HG02678 (cell line): ENCODE measurements at regions not wholly inside any gene's neighbourhood (a gene's known extent, or its start where the extent isn't known, plus 50 kb on each side); places are given as distances from the start of the nearest gene placed in this dataset.
"Not testable (repeated sequence)": the region's sequence is repeated elsewhere in the genome, so short reads cannot be mapped to it uniquely, and the experiment has no call there.

Experiments used
- ATAC-seq: cut with Tn5 transposase; IDR thresholded peaks from one replicate; pipeline ENCODE4 v1.9.1; 2021; ENCODE audit warnings: mild to moderate bottlenecking, moderate library complexity; ENCODE audit not compliant: unreplicated experiment

GRCh38 chr7:81887098-81888090 lies 117.5 kb upstream of the HGF start:
- peak; percentile 48 for ATAC-seq

GRCh38 chr7:81886211-81886764 lies 116.4 kb upstream of the HGF start:
- no peak for ATAC-seq

- ATAC-seq: no peak
Observed at GRCh38 chr7:81884817-81885216, 115.0 kb upstream of the HGF start.

- ATAC-seq: no peak
Observed at GRCh38 chr7:81883801-81884393, 114.0 kb upstream of the HGF start.

GRCh38 chr7:81882086-81882485 lies 112.2 kb upstream of the HGF start:
- ATAC-seq: no peak

- no peak for ATAC-seq
Observed at GRCh38 chr7:81877890-81878289, 108.0 kb upstream of the HGF start.

GRCh38 chr7:81873559-81873958 lies 103.7 kb upstream of the HGF start:
- ATAC-seq: no peak

- no peak for ATAC-seq
Observed at GRCh38 chr7:81871606-81872265, 101.9 kb upstream of the HGF start.

- ATAC-seq: no peak
Observed at GRCh38 chr7:81870608-81871007, 100.8 kb upstream of the HGF start.

- no peak for ATAC-seq
Observed at GRCh38 chr7:81869670-81870069, 99.8 kb upstream of the HGF start.

- no peak for ATAC-seq
Observed at GRCh38 chr7:81865754-81866153, 95.9 kb upstream of the HGF start.

GRCh38 chr7:81859433-81859832 lies 89.6 kb upstream of the HGF start:
- no peak for ATAC-seq

- not testable (repeated sequence) for ATAC-seq
Observed at GRCh38 chr7:81858820-81859219, 89.0 kb upstream of the HGF start.

- no peak for ATAC-seq
Observed at GRCh38 chr7:81857385-81857784, 87.5 kb upstream of the HGF start.

GRCh38 chr7:81854518-81854917 lies 84.7 kb upstream of the HGF start:
- no peak for ATAC-seq

GRCh38 chr7:81852701-81853100 lies 82.9 kb upstream of the HGF start:
- ATAC-seq: no peak

- no peak for ATAC-seq
Observed at GRCh38 chr7:81851413-81851812, 81.6 kb upstream of the HGF start.

- no peak for ATAC-seq
Observed at GRCh38 chr7:81846398-81846797, 76.6 kb upstream of the HGF start.

- no peak for ATAC-seq
Observed at GRCh38 chr7:81845744-81846241, 75.9 kb upstream of the HGF start.

GRCh38 chr7:81843657-81844056 lies 73.8 kb upstream of the HGF start:
- not testable (repeated sequence) for ATAC-seq

- ATAC-seq: no peak
Observed at GRCh38 chr7:81842361-81842760, 72.5 kb upstream of the HGF start.
